ENCODE measurements at regions not wholly inside any gene's neighbourhood (a gene's known extent, or its start where the extent isn't known, plus 50 kb on each side); places are given as distances from the start of the nearest gene placed in this dataset.

- no peak for DNase-seq (ENCODE audit: extremely low read depth in 1 of 2, low read depth in 1 of 2)
These were observed 127.5 kb upstream of the ADAMTS5 start for GRCh38 chr21:27094184-27094948.

GRCh38 chr21:27086630-27087029 lies 119.7 kb upstream of the ADAMTS5 start:
- no peak for DNase-seq (ENCODE audit: extremely low read depth in 1 of 2, low read depth in 1 of 2)

GRCh38 chr21:27086186-27086585 lies 119.3 kb upstream of the ADAMTS5 start:
- no peak for DNase-seq (ENCODE audit: extremely low read depth in 1 of 2, low read depth in 1 of 2)

- no peak for DNase-seq (ENCODE audit: extremely low read depth in 1 of 2, low read depth in 1 of 2)
These were observed 118.5 kb upstream of the ADAMTS5 start for GRCh38 chr21:27085387-27085786.

GRCh38 chr21:27083144-27083543 lies 116.3 kb upstream of the ADAMTS5 start:
- DNase-seq (ENCODE audit: extremely low read depth in 1 of 2, low read depth in 1 of 2), result no peak

GRCh38 chr21:27082431-27083010 lies 115.6 kb upstream of the ADAMTS5 start:
- DNase-seq (ENCODE audit: extremely low read depth in 1 of 2, low read depth in 1 of 2), result no peak

- DNase-seq (ENCODE audit: extremely low read depth in 1 of 2, low read depth in 1 of 2), result no peak
These were observed 112.8 kb upstream of the ADAMTS5 start for GRCh38 chr21:27079636-27080240.

GRCh38 chr21:27078915-27079314 lies 112.0 kb upstream of the ADAMTS5 start:
- no peak for DNase-seq (ENCODE audit: extremely low read depth in 1 of 2, low read depth in 1 of 2)

- DNase-seq (ENCODE audit: extremely low read depth in 1 of 2, low read depth in 1 of 2), result no peak
These were observed 110.6 kb upstream of the ADAMTS5 start for GRCh38 chr21:27077501-27077900.

- DNase-seq (ENCODE audit: extremely low read depth in 1 of 2, low read depth in 1 of 2), result no peak
These were observed 109.1 kb upstream of the ADAMTS5 start for GRCh38 chr21:27076025-27076424.

- DNase-seq (ENCODE audit: extremely low read depth in 1 of 2, low read depth in 1 of 2), result no peak
These were observed 104.2 kb upstream of the ADAMTS5 start for GRCh38 chr21:27070861-27071670.

GRCh38 chr21:27068811-27069210 lies 101.9 kb upstream of the ADAMTS5 start:
- DNase-seq (ENCODE audit: extremely low read depth in 1 of 2, low read depth in 1 of 2), result no peak

GRCh38 chr21:27067226-27067625 lies 100.3 kb upstream of the ADAMTS5 start:
- DNase-seq (ENCODE audit: extremely low read depth in 1 of 2, low read depth in 1 of 2), result no peak

GRCh38 chr21:27062443-27062842 lies 95.6 kb upstream of the ADAMTS5 start:
- no peak for DNase-seq (ENCODE audit: extremely low read depth in 1 of 2, low read depth in 1 of 2)

GRCh38 chr21:27061770-27062169 lies 94.9 kb upstream of the ADAMTS5 start:
- DNase-seq (ENCODE audit: extremely low read depth in 1 of 2, low read depth in 1 of 2), result no peak

GRCh38 chr21:27060190-27060589 lies 93.3 kb upstream of the ADAMTS5 start:
- DNase-seq (ENCODE audit: extremely low read depth in 1 of 2, low read depth in 1 of 2), result no peak

GRCh38 chr21:27058673-27059605 lies 92.1 kb upstream of the ADAMTS5 start:
- DNase-seq (ENCODE audit: extremely low read depth in 1 of 2, low read depth in 1 of 2), result no peak

- no peak for DNase-seq (ENCODE audit: extremely low read depth in 1 of 2, low read depth in 1 of 2)
These were observed 91.1 kb upstream of the ADAMTS5 start for GRCh38 chr21:27057997-27058396.

GRCh38 chr21:27047658-27048314 lies 80.9 kb upstream of the ADAMTS5 start:
- DNase-seq (ENCODE audit: extremely low read depth in 1 of 2, low read depth in 1 of 2), result no peak

GRCh38 chr21:27047283-27047657 lies 80.4 kb upstream of the ADAMTS5 start:
- DNase-seq (ENCODE audit: extremely low read depth in 1 of 2, low read depth in 1 of 2), result no peak

Data from activated CD8-positive, alpha-beta memory T cell treated with anti-CD3 and anti-CD28 coated beads for 1 hour (primary cell).